ENCODE measurements at regions not wholly inside any gene's neighbourhood (a gene's known extent, or its start where the extent isn't known, plus 50 kb on each side); places are given as distances from the start of the nearest gene placed in this dataset.
A peak's percentile ranks its signal among the peaks of the same experiment; 100 is the strongest.

- Histone ChIP-seq H4K20me1 (ENCODE audit: insufficient read depth, low read length) (no peaks in the 10 kb centered on the region), H3K36me3 (ENCODE audit: insufficient read depth, low read length) (no peaks in the 10 kb centered on the region), H3F3A (ENCODE audit: insufficient read depth, low read length) (no peaks in the 10 kb centered on the region), H3K9ac (ENCODE audit: low read length) (no peak overlapping the region), H3K9me2 (ENCODE audit: low read depth, low read length) (no peaks in the 10 kb centered on the region), H3K27ac (ENCODE audit: low read depth, low read length, poor library complexity, severe bottlenecking) (no peak overlapping the region), H3K9me3 (ENCODE audit: low read length) (no peaks in the 10 kb centered on the region), H2AFZ (ENCODE audit: low read length) (no peak overlapping the region), H3K4me3 (ENCODE audit: low read depth, low read length, poor library complexity, severe bottlenecking) (no peak overlapping the region), H3K27me3 (ENCODE audit: insufficient read depth, low read length) (no peaks in the 10 kb centered on the region), H3K4me2 (ENCODE audit: low read length) (no peak overlapping the region), H3K79me2 (ENCODE audit: insufficient read depth, low read length) (no peaks in the 10 kb centered on the region), H3K4me1 (ENCODE audit: insufficient read depth, low read length, severe bottlenecking) (no peaks in the 10 kb centered on the region)
- TF ChIP-seq CTCF (IDR thresholded peaks at IDR 0.05; ENCODE audit: low read length) (peak; percentile 55), EZH2 (IDR thresholded peaks at IDR 0.05; ENCODE audit: borderline replicate concordance, low read length) (no peak)
Observed at GRCh38 chr2:160970052-160970965, 189.9 kb upstream of the TANK start.

GRCh38 chr2:160973991-160974390 is 186.2 kb upstream of the TANK start:
- H3K4me2 ChIP-seq (ENCODE audit: low read length): no peak overlapping the region
- no peaks in the 10 kb centered on the region for H3F3A ChIP-seq (ENCODE audit: insufficient read depth, low read length)
- no peaks in the 10 kb centered on the region for H3K9me2 ChIP-seq (ENCODE audit: low read depth, low read length)
- no peak overlapping the region for H3K27ac ChIP-seq (ENCODE audit: low read depth, low read length, poor library complexity, severe bottlenecking)
- H2AFZ ChIP-seq (ENCODE audit: low read length): no peak overlapping the region
- H3K9me3 ChIP-seq (ENCODE audit: low read length): no peaks in the 10 kb centered on the region
- no peaks in the 10 kb centered on the region for H4K20me1 ChIP-seq (ENCODE audit: insufficient read depth, low read length)
- no peaks in the 10 kb centered on the region for H3K79me2 ChIP-seq (ENCODE audit: insufficient read depth, low read length)
- H3K4me3 ChIP-seq (ENCODE audit: low read depth, low read length, poor library complexity, severe bottlenecking): no peak overlapping the region
- no peak for TF ChIP-seq CTCF (IDR thresholded peaks at IDR 0.05; ENCODE audit: low read length)
- TF ChIP-seq EZH2 (IDR thresholded peaks at IDR 0.05; ENCODE audit: borderline replicate concordance, low read length): no peak
- no peaks in the 10 kb centered on the region for H3K27me3 ChIP-seq (ENCODE audit: insufficient read depth, low read length)
- H3K9ac ChIP-seq (ENCODE audit: low read length): no peak overlapping the region
- H3K4me1 ChIP-seq (ENCODE audit: insufficient read depth, low read length, severe bottlenecking): no peaks in the 10 kb centered on the region
- H3K36me3 ChIP-seq (ENCODE audit: insufficient read depth, low read length): no peaks in the 10 kb centered on the region

- H3K9ac ChIP-seq (ENCODE audit: low read length): no peak overlapping the region
- no peaks in the 10 kb centered on the region for H4K20me1 ChIP-seq (ENCODE audit: insufficient read depth, low read length)
- no peak overlapping the region for H3K27ac ChIP-seq (ENCODE audit: low read depth, low read length, poor library complexity, severe bottlenecking)
- H3K27me3 ChIP-seq (ENCODE audit: insufficient read depth, low read length): no peaks in the 10 kb centered on the region
- no peaks in the 10 kb centered on the region for H3K4me1 ChIP-seq (ENCODE audit: insufficient read depth, low read length, severe bottlenecking)
- no peak overlapping the region for H3K4me3 ChIP-seq (ENCODE audit: low read depth, low read length, poor library complexity, severe bottlenecking)
- no peak overlapping the region for H2AFZ ChIP-seq (ENCODE audit: low read length)
- no peak for TF ChIP-seq EZH2 (IDR thresholded peaks at IDR 0.05; ENCODE audit: borderline replicate concordance, low read length)
- H3K79me2 ChIP-seq (ENCODE audit: insufficient read depth, low read length): no peaks in the 10 kb centered on the region
- H3K36me3 ChIP-seq (ENCODE audit: insufficient read depth, low read length): no peaks in the 10 kb centered on the region
- H3K9me2 ChIP-seq (ENCODE audit: low read depth, low read length): no peaks in the 10 kb centered on the region
- no peak overlapping the region for H3K4me2 ChIP-seq (ENCODE audit: low read length)
- no peaks in the 10 kb centered on the region for H3F3A ChIP-seq (ENCODE audit: insufficient read depth, low read length)
- H3K9me3 ChIP-seq (ENCODE audit: low read length): no peaks in the 10 kb centered on the region
Observed at GRCh38 chr2:160974803-160975202, 185.4 kb upstream of the TANK start.
